HT1080 (cell line): ENCODE measurements at regions not wholly inside any gene's neighbourhood (a gene's known extent, or its start where the extent isn't known, plus 50 kb on each side); places are given as distances from the start of the nearest gene placed in this dataset. TPM values are rescaled to one million over a fixed set of nuclear protein-coding genes. Genes with fewer than 3 reads are reported as not detected.
"Not testable (repeated sequence)": the region's sequence is repeated elsewhere in the genome, so short reads cannot be mapped to it uniquely, and the experiment has no call there.

Experiments used
- DNase-seq: peaks from one replicate; pipeline ENCODE4 v3.0.0-alpha.2; 2015; ENCODE audit warnings: low read depth
- small RNA-seq: library from RNA; depleted of rRNA; stranded (forward); fragments of <200 nt; gene quantifications from one replicate; pipeline ENCODE3, GENCODE V24; 2014

DNA sequence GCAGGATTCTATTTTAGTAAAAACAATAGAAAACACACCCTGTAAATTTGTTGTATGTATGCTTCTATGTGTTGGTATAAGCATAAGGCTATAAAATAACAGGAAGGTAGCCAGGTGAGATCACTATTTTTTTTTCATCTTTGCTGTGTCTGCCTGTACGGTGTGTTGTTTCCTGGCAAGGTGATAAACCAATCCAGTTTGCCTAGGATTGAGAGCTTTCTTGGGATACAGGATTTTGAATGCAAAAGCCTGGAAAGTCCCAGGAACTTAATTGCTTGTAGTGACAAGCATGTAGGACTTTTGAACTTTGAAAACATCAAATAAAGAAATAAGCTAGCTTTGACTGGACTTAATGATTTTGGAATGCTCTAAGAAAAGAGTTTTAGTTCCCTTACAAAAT lies 83.3 kb upstream of the RORB start:
- no peak for DNase-seq

DNA sequence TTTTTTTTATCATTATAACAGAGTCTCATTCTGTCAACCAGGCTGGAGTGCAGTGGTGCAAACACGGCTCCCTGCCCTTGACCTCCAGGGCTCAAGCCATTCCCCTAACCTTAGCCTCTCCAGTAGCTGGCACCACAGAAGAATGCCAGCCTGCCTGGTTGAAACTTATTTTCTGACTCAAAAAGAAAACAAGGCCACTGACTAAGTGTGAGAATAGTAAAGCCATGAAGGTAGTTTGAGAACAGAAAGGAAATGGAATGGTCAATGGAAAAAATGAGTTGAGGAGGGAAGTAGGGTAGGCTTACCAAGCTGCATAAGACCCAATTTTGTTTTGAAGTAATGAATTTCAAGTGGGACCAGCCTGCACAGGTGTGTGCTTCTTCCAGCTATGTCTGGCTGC lies 82.8 kb upstream of the RORB start:
- peak; percentile 1 for DNase-seq

DNA sequence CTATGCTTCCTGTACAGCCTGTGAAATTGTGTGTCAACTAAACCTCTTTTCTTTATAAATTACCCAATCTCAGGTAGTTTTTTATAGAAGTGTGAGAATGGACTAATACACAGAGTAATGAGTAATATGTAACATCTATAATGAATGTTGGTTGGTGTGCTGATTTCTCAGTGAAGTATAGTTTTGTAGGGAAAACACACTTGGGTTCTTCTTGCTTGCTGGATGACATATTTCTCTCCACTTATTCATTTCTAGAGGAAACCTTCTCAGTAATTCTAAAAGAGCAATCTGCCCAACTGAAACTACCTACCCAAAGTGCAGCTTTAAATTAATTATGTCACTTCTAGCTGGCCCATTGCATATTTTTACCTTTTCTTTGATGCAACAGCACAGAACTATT lies 81.1 kb upstream of the RORB start:
- DNase-seq = no peak

GRCh38 chr9:74424488-74424887 lies 72.6 kb upstream of the RORB start:
- not testable (repeated sequence) for DNase-seq

- DNase-seq = peak; percentile 64
Observed at GRCh38 chr9:74431467-74431866, 65.7 kb upstream of the RORB start.

DNA sequence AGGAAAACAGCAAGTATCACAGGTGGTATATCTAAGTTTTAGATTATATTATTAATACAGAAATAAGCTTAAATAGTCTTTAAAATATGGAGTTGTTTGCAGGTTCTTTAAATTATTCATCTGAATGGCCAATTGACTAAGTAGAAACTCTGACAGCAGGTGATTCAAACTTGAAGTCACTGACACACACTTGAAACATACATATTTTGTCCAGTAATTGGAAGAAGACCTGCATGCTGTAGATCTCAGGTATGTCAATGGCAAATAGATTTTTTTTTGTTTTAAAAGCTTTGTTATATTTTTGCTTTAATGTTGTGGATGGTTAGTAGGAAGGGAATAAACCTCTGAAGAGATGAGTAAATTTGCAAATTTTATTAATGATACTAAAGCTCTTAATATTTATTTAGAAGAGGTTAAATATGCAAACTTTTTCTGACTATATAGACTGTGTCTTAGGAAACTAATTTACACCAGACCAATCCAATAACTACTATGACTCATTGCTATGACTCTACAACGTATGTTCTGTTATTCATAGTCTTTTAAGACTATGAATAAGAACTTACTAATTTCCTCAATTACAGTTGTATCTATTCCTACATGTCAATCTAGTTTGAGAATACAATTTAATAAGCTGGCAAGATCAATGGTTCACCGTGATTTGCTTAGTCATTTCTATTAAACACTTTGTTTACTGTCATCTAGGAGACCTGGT lies 53.9 kb upstream of the RORB start:
- DNase-seq = peak; percentile 54

DNA sequence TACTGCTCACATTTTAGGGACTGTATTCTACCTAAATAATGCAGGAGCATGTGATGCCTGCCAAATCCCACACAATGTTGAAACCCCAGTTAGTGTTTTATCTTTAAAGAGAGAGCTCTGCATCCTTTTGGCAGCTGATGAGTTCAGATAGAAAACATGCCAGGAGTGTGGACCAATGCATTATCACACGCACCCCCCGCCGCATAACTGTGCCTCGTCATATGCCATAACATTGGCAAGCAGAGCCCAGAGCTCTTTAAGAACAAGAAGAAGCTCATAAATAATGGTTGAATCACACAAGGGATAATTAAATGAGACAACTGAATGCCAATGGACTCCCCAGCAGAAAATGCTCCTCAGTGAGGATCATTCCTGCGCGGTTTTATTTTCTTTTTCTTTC lies 52.8 kb upstream of the RORB start:
- peak; percentile 13 for DNase-seq

Small RNA genes lying in the stretch of these regions (small RNA-seq; reads per million reads assigned to genes)
- not detected for gene RNA5SP286
